ENCODE measurements at regions not wholly inside any gene's neighbourhood (a gene's known extent, or its start where the extent isn't known, plus 50 kb on each side); places are given as distances from the start of the nearest gene placed in this dataset.

GRCh38 chr6:14274016-14274415, 156.4 kb downstream of the CD83 start:
- Histone ChIP-seq H3K36me3 (no peaks in the 10 kb centered on the region), H3K4me3 (no peak overlapping the region), H3K27me3 (no peaks in the 10 kb centered on the region), H3K4me1 (peaks cover 30% of the 10 kb centered on the region), H3K27ac (peak overlapping the region; percentile 46), H3K9me3 (no peaks in the 10 kb centered on the region)
- TF ChIP-seq CTCF (IDR thresholded peaks at IDR 0.05): no peak
- TF ChIP-seq POLR2A (IDR thresholded peaks at IDR 0.05): no peak
- TF ChIP-seq POLR2AphosphoS5 (IDR thresholded peaks at IDR 0.05; ENCODE audit: insufficient read depth in 1 of 2, low read depth in 1 of 2): no peak
- peak in 1 of 2 donors; percentile 60 for DNase-seq (ENCODE audit: extremely low spot score in 2 of 2)
- intact Hi-C loops (cut with DNase I): no loop called here

- TF ChIP-seq POLR2A (IDR thresholded peaks at IDR 0.05) (no peak), CTCF (IDR thresholded peaks at IDR 0.05) (no peak), POLR2AphosphoS5 (IDR thresholded peaks at IDR 0.05; ENCODE audit: insufficient read depth in 1 of 2, low read depth in 1 of 2) (peak; percentile 21 to 74)
- H3K27me3 ChIP-seq: no peaks in the 10 kb centered on the region
- H3K27ac ChIP-seq: peak overlapping the region; percentile 46
- no peaks in the 10 kb centered on the region for H3K36me3 ChIP-seq
- H3K4me3 ChIP-seq: no peak overlapping the region
- intact Hi-C loops (cut with DNase I): no loop called here
- DNase-seq (ENCODE audit: extremely low spot score in 2 of 2): peak in 1 of 2 donors; percentile 88
- H3K4me1 ChIP-seq: peaks cover 30% of the 10 kb centered on the region
- no peaks in the 10 kb centered on the region for H3K9me3 ChIP-seq
Measured at GRCh38 chr6:14274546-14275492, 157.2 kb downstream of the CD83 start.

- Histone ChIP-seq H3K36me3 (no peaks in the 10 kb centered on the region), H3K9me3 (no peaks in the 10 kb centered on the region), H3K27me3 (no peaks in the 10 kb centered on the region), H3K4me3 (no peak overlapping the region), H3K27ac (no peak overlapping the region), H3K4me1 (peaks cover 30% of the 10 kb centered on the region)
- peak in 1 of 2 donors; percentile 83 for DNase-seq (ENCODE audit: extremely low spot score in 2 of 2)
- TF ChIP-seq CTCF (IDR thresholded peaks at IDR 0.05) (no peak), POLR2AphosphoS5 (IDR thresholded peaks at IDR 0.05; ENCODE audit: insufficient read depth in 1 of 2, low read depth in 1 of 2) (no peak), POLR2A (IDR thresholded peaks at IDR 0.05) (no peak)
- intact Hi-C loops (cut with DNase I): no loop called here
Measured at GRCh38 chr6:14275493-14275851, 157.9 kb downstream of the CD83 start.

- intact Hi-C loops (cut with DNase I): no loop called here
- DNase-seq (ENCODE audit: extremely low spot score in 2 of 2): peak in 1 of 2 donors; percentile 72
- Histone ChIP-seq H3K27ac (no peak overlapping the region), H3K4me1 (peaks cover 30% of the 10 kb centered on the region), H3K27me3 (no peaks in the 10 kb centered on the region), H3K9me3 (no peaks in the 10 kb centered on the region), H3K36me3 (no peaks in the 10 kb centered on the region), H3K4me3 (no peak overlapping the region)
- TF ChIP-seq POLR2A (IDR thresholded peaks at IDR 0.05) (no peak), CTCF (IDR thresholded peaks at IDR 0.05) (no peak), POLR2AphosphoS5 (IDR thresholded peaks at IDR 0.05; ENCODE audit: insufficient read depth in 1 of 2, low read depth in 1 of 2) (no peak)
Measured at GRCh38 chr6:14276071-14276470, 158.5 kb downstream of the CD83 start.
